Glutamatergic neuron (in vitro differentiated cells): ENCODE measurements at regions not wholly inside any gene's neighbourhood (a gene's known extent, or its start where the extent isn't known, plus 50 kb on each side); places are given as distances from the start of the nearest gene placed in this dataset.

ENCODE experiments used
- DNase-seq: peaks from one replicate; pipeline ENCODE4 v3.0.0; 2022
- H3K27ac Mint-ChIP-seq: one replicate; pipeline ENCODE4 v1.8.0; 2020; ENCODE audit warnings: mild to moderate bottlenecking, mixed read lengths, inconsistent platforms; ENCODE audit not compliant: unreplicated experiment
- H3K27me3 Mint-ChIP-seq: one replicate; pipeline ENCODE4 v1.8.0; 2020; ENCODE audit warnings: mild to moderate bottlenecking, moderate library complexity, mixed read lengths, inconsistent platforms; ENCODE audit not compliant: unreplicated experiment
- H3K36me3 Mint-ChIP-seq: one replicate; pipeline ENCODE4 v1.8.0; 2020; ENCODE audit warnings: mild to moderate bottlenecking, mixed read lengths, inconsistent platforms; ENCODE audit not compliant: unreplicated experiment
- H3K4me1 Mint-ChIP-seq: one replicate; pipeline ENCODE4 v1.8.0; 2020; ENCODE audit warnings: mild to moderate bottlenecking, low read depth, mixed read lengths, inconsistent platforms; ENCODE audit not compliant: unreplicated experiment
- H3K4me3 Mint-ChIP-seq: one replicate; pipeline ENCODE4 v1.8.0; 2020; ENCODE audit warnings: mild to moderate bottlenecking, mixed read lengths, inconsistent platforms; ENCODE audit not compliant: unreplicated experiment
- H3K9me3 Mint-ChIP-seq: one replicate; pipeline ENCODE4 v1.8.0; 2020; ENCODE audit warnings: mild to moderate bottlenecking, moderate library complexity, mixed read lengths, inconsistent platforms; ENCODE audit not compliant: unreplicated experiment
- CTCF ChIP-seq: fragments of 200-600 bp; sonication (generic); IDR thresholded peaks from one replicate; pipeline ENCODE4 v1.5.0; 2021; ENCODE audit not compliant: partially characterized antibody, unreplicated experiment

GRCh38 chr2:146949400-146949799 is 895.4 kb upstream of the ACVR2A start:
- Mint-ChIP-seq H3K4me3 (no peak overlapping the region), H3K27ac (no peak overlapping the region), H3K9me3 (no peaks in the 10 kb centered on the region), H3K4me1 (no peaks in the 10 kb centered on the region), H3K36me3 (no peaks in the 10 kb centered on the region), H3K27me3 (no peaks in the 10 kb centered on the region)
- no peak for TF ChIP-seq CTCF
- DNase-seq: no peak

DNA sequence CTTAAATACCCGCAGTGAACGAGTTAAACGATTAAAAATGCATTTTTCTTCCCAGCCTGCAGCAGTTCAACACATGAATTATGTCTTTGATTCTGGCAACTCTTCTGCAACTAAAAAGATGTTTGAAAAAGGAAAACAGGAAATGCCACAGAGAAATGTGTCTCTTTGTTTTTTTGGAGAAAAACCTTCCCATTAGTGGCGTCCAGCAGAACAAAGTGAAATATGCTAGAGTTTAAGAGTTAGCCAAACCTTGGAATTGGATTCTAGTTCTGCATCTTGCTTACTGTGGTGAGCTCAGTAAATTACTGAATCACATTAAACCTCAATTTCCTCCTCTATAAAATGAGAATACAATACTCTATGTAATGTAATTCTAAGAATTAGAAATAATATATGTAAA is 900.2 kb upstream of the ACVR2A start:
- Mint-ChIP-seq H3K36me3 (no peaks in the 10 kb centered on the region), H3K9me3 (no peaks in the 10 kb centered on the region), H3K4me3 (no peak overlapping the region), H3K4me1 (peaks cover 7% of the 10 kb centered on the region), H3K27me3 (no peaks in the 10 kb centered on the region), H3K27ac (no peak overlapping the region)
- TF ChIP-seq CTCF: no peak
- no peak for DNase-seq

DNA sequence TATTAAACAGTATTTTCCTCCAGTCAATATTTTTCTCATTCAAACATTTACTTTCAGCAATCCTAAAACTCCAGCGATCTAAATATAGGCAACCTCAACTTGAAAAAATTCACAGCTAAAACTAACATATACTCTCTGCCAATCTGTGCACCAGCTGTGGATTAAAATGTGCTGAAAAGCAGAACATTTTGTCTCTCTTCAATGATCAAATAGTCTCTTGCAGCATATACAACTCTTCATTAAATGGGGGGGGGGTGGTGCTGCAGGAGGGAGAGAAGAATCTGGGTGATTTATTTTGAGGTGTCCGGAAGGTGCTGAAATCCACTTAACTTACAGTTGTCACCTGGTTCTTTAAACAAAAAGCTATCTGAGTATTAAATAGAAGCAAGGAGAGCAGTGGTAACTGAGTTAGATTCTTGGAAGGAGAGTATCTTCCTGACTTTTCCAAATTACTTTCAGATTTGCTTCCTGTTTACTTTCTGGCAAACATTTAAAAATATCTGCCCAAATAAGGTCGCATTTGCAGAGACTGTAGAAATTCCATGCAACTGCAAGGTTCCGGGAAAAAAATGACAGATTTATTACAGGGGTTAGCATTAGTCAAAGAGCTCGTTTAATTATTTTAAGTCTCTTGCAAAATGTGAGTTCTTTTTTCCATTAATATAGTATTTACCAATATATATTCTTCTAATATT is 904.7 kb upstream of the ACVR2A start:
- H3K4me1 Mint-ChIP-seq: peaks cover 7% of the 10 kb centered on the region
- H3K9me3 Mint-ChIP-seq: no peaks in the 10 kb centered on the region
- no peak for DNase-seq
- no peaks in the 10 kb centered on the region for H3K36me3 Mint-ChIP-seq
- no peaks in the 10 kb centered on the region for H3K27me3 Mint-ChIP-seq
- no peak overlapping the region for H3K27ac Mint-ChIP-seq
- H3K4me3 Mint-ChIP-seq: no peak overlapping the region
- no peak for TF ChIP-seq CTCF

DNA sequence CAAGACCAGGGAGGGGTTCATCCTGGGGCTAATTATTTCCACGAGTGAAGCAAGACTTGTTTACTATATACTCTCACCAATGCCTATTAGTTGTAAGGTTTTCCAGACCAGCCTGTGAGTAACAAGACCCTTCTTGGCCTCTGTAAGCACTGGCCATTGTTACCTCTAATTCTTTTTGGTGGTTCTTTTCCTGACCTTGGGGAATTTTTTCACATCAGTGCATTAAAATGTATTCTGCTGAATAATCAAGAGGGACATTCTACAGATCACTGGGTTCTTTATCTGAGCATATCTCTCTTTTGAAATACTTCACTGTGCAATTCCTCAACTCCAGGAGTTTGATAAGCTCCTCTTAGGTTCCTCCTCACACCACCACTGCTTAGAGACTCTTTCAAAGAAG is 909.9 kb upstream of the ACVR2A start:
- no peak for TF ChIP-seq CTCF
- H3K27ac Mint-ChIP-seq: no peak overlapping the region

DNA sequence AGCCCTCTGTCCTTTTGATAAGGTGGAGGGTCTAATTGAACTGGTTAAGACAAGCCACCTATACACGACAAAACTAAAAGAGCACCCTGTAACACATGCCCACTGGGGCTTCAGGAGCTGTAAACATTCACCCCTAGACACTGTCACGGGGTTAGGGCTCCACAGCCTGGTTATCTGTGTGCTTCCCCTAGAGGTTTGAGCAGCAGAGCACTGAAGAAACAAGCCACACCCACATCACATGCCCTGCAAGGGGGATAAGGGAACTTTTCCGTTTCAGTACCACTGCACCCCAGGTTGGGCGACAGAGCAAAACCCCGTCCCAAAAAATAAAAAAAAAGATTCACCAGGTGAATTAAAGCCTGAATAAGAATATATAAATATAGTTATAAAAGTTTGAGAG is 913.7 kb upstream of the ACVR2A start:
- Mint-ChIP-seq H3K27ac (no peak overlapping the region), H3K4me3 (no peak overlapping the region), H3K27me3 (no peaks in the 10 kb centered on the region), H3K4me1 (no peaks in the 10 kb centered on the region), H3K36me3 (peaks cover 25% of the 10 kb centered on the region), H3K9me3 (peaks cover 2% of the 10 kb centered on the region)
- DNase-seq: no peak
- TF ChIP-seq CTCF: no peak

More for the DNA sequence above, 909.9 kb upstream of the ACVR2A start:
- Mint-ChIP-seq H3K9me3 (peaks cover 2% of the 10 kb centered on the region), H3K27me3 (no peaks in the 10 kb centered on the region), H3K4me1 (peaks cover 2% of the 10 kb centered on the region), H3K4me3 (no peak overlapping the region), H3K36me3 (peaks cover 25% of the 10 kb centered on the region)
- DNase-seq: no peak
